NCI-H2227 (cell line): ENCODE measurements at regions not wholly inside any gene's neighbourhood (a gene's known extent, or its start where the extent isn't known, plus 50 kb on each side); places are given as distances from the start of the nearest gene placed in this dataset.
"Not testable (repeated sequence)": the region's sequence is repeated elsewhere in the genome, so short reads cannot be mapped to it uniquely, and the experiment has no call there.

Experiments used
- DNase-seq: peaks from one replicate; lab custom pipeline; 2025; ENCODE audit not compliant: unreplicated experiment; lab: John Stamatoyannopoulos, UW

DNA sequence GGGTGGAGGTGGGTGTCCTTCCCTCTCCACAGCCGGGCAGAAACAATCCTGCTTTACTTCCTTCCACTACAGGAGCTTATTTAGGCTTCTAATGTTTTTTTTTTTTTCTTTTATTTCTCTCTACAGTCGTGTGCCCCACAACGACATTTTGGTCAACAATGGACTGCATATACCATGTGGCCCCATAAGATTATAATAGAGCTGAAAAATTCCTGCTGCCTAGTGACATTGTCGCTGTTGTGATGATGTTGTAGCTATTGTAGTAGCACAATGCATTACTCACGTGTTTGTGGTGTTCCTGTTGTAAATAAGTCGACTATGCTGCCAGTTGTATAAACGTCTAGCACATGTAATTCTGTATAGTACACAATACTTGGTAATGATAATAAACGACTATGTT is 153.7 kb downstream of the IL20RB start:
- no peak for DNase-seq

DNA sequence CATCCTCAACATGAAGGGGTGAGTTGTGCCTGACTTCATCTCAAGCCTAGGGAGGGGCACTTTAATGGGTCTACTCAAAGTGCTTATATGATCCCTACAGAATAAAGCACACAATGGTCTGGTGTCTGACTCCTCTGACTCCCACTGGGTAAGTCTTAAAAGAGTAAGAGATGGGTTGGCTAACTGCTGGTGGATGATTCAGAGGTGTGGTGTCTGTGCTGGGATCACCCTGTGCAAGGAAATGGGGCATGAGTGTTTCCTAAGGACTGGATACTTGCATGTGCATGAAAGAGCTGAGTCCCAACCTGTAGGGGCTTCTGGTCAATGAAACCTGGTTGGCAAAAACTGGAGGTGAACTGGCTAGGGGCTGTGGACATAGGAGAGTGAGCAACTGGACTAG is 158.8 kb downstream of the IL20RB start:
- no peak for DNase-seq

DNA sequence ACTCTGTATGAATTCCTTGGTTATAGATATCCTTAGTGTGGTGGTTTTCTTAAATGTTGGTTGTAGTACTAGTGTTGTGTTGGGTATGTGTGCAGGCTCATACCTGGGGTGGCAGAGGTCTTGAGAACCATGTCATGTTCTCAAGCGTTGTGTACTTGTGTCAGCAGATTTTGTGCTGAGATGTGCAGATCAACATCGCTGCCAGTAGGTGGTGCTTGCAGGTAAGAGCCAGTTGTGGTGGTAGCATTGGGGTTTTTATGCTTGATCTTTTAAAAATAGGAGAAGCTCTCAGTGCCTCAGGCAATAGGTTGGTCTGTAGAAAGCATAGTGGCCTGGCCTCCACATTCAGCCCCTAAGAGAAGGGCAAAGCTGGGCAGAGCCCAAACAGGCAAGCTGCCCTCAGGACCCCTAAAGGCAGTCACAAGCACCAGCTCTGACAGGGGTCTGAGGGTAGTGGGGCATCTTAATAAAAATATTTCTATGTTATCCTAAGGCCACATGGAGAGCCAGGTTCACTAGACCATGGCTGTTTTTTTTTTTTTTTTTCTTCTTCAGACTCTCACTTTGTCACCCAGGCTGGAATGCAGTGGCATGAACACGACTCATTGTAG is 164.0 kb downstream of the IL20RB start:
- DNase-seq = peak; percentile 16

DNA sequence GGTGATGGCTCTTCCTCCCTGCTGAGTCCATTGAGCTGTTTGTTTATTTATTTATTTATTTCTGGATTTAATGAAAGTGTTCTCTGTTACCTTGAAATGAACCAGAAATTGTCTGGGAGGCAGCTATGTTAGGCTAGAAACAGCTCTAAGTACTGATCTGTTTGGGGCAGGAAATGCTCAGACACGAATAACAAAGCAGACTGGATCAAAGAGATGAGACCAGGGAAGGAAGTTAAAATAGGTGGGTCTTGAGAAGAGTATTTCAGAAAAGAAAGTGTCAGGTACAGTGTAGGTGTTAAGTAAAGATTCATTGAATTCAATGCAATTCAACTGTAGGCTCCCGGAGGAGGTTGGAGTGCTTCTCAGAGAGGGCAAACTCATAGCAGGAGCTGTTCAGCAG is 173.3 kb downstream of the IL20RB start:
- DNase-seq = no peak

DNA sequence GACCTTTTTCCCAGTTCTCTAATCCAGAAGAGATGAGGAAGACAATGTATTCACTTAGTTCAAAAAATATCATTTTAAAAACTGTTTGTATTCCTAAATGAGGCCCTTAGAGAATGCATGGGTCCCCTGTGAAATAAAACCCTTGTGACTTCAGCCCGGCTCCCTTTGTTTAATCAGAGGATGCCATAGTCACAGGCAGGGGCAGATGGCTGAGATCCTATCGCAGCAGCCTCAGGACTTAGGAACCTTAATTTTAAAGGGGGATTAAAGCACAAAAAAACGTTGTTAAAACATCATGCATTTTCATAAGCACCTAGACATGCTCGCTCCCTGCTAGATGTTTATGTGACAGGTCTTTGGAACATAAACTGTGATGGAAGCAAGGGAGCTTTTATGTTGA is 176.6 kb downstream of the IL20RB start:
- no peak for DNase-seq

DNA sequence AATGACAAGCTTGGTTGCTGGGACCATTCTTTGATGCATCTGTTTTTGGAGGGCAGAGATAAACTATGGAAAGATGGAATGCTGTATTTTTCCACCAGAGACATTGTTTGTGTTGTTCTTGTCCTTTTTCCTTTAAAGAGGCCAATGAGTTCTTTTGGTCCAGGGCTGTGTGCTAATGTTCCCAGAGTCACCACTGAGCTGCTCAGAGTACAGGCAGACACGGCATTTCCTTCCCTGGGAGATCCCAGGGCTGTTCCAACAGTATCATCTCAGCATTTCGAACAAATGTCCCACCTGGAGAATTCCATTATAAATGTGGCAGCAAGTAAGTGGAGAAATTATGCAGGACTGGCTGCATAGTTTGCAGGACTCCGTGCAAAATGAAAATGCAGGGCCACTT is 190.6 kb downstream of the IL20RB start:
- no peak for DNase-seq

DNA sequence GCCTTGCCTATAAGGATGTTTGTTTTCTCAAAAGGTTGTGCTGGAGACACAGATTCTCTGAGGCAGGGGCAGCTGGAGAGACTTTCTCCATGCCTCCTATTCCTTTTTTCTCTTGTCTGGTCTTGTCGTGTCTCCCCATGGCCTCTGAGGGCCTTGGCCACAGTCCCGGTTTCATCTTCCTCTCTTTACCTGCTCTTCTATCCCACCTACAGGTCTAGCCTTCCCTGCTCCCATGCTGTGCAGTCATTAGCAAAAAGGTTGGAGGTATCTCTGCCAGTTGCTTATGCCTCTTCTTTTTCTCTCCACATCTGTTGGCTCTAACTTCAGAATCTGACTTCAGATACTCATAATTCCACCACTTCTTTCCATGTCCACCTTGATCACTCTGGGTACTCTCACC is 191.1 kb downstream of the IL20RB start:
- DNase-seq = no peak

DNA sequence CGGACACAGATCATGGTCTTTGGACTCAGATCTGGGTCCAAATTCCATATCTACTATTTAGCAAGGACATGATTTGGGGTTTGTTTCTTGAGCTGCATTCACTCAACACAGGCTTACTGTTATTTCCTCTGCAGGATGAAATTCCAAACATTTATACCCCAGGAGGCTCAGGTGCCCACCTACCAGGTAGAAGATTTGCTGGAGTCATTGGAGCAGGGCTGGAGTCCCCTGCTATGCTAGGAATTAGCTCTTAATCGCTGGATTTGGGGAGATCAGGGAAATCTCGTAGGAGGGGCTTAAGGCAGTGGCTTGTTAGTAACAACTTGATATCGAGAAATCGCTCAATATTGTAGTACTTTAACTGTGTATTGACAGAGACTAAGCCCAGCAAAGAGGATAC is 193.0 kb downstream of the IL20RB start:
- DNase-seq = no peak

DNA sequence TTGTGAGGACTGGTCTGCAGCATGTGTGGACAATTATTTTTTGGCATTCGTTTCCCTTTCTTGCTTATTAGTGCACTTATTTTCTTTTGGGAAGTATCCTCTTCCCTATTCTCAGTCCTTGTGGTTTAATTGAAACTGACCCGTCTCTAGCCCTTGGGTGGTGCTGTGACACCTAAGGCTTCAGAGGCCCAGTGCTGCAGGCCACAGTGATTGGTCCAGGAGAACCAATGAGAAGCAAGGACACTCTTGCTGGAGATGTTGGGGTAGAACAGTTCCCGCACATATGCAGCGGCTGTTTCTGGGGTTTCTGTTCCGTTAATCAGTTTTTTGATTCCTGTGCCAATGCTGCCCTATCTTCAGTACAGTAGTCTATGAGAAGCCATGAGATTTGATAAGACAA is 195.3 kb downstream of the IL20RB start:
- not testable (repeated sequence) for DNase-seq

DNA sequence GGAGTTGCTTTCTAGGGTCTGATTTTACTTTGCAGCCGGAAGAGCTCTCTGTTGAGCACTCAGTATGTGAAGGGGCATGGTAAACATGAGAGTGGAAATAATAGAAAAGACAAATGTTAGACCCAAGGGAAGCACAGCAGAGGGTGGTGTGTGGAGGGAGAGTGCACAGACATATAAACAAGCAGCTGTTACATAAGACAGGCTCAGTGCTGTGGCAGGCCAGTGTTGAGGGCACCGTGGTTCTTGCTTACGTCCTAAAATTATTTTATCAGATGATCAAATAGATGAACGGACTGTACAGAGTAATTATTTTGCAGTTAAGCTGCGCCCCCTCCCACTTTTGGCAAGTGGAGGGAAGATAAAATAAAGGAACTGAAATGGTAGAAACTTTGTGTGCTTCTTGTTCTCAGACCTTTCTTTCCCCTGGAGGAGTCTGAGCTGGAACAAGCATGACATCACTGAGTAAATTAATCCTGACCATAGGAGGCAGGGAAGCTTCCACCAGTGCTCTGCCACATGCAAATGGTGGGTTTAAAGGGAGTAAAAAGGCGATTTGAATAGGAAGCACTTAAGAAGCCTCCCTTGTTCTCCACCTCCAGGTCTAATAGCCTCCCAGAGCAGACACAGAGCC is 205.6 kb downstream of the IL20RB start:
- DNase-seq = no peak

DNA sequence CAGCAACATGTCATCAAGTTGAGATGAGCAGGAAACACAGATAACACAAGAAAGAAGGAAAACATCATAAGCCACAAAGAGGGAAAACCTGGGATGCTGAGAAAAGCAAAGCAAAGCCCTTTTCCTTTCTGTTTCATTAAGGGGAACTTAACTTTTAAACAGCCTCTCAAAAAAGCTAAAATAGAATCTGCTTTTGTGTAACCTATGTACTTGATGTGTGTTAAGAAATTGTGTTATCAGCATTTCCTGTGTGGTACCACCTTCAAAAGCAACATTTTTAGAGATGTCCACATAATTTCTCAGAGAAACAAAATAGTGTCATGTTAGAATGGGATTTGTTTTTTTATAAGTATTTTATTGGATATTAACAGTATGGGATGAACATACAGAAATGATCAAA is 206.2 kb downstream of the IL20RB start:
- no peak for DNase-seq

DNA sequence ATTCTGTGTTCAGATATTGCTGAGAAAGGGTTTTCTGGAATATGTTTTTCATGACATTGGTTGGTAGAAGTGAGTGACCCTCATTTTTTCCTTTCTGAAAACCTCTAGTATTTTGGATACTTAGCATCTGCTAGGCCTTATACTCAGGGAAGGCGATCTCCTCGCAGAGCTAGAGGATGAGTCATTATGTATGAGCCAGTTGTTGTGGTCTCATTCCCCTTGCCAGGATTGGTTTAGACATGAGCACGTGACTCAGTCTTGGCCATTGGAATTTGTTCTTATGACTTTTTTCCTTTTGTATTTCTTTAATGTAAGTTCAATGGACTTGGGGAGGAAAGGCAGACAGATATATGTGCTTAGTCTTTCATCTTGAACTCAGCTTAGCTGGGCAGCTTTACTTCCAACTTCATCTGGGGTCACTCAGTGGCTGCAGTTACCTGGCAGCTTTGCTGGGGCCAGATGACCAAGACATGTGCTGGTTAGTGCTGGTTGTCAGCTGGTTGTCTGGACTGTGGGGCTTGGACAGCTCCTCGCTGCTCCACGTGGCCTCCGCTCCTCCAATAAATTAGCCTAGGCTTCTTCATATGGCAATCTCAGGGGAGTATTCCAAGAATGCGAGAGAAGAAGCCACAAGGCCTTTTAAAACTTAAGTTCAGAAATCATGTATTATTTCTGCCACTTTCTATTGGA is 207.5 kb downstream of the IL20RB start:
- DNase-seq = no peak

DNA sequence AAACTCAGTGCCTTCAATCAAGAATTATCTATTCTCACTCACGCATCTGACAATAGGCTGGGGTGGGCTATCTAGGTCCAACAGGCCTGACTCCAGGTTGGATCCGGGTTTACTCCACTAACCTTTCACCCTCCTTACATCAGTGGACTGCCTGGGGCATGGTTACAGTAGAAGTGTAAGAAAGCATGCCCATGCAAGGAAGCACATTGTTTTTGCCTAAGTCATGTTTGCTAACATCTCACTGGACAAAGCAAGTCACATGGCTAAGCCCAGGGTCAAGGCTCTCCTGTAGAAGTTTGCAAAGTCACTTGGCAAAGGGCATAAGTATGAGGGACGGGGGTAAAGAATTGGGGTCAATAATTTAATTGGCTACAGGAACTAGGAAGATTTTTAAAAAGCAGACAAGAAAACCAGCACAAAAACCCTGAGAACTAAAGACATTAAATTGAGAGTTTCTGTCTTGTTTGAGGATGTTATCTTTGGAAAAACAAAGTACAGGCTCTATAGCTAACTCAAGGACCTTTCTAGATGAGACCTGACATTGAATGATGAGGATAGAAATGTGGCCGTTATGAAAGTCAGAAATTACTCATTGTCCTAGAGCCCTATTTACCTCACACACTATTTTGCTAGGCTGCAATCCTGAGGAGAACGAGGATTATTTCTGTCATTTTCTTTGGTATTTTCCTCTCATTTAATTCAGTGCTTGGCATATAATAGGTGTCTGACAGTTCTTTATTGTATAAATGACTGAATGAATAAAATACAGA is 214.2 kb downstream of the IL20RB start:
- no peak for DNase-seq

DNA sequence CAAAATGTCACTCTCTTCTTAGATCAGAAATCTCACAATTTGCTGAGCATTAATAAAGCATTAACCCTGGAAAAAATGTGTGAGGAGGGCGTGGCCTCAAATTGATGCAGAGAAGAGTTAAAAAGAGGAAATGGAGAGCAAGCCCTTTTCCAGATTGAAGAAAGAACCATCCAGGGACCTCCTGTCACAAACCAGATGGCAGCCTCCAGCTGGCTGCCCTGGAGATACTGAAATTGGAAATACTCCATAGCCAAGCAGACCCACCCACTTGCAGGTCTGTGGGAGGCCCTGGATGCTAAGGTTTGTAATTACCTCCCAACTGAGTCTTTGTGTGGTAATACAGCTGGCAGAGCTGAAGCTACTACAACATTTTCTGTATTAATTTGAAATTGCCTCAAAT is 214.9 kb downstream of the IL20RB start:
- DNase-seq = no peak

DNA sequence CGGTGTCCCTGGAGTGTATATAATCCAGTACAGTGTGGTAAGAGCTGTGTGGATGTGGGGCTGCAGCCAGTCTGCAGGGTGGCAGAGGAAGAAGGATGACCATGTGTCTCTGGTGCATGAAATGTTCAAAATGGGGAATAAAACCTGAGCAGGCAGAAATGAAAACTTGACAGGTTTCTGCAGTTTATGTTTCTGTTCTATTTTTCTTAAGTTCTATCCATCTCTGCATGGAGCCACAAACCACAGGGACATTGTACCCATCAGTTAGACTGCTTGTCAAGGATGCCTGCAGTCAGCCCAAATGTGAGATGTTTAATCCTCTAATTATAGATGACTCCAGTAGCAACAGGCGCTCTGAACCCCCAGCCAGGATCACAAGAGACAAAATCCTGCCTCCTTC is 216.7 kb downstream of the IL20RB start:
- DNase-seq = no peak

DNA sequence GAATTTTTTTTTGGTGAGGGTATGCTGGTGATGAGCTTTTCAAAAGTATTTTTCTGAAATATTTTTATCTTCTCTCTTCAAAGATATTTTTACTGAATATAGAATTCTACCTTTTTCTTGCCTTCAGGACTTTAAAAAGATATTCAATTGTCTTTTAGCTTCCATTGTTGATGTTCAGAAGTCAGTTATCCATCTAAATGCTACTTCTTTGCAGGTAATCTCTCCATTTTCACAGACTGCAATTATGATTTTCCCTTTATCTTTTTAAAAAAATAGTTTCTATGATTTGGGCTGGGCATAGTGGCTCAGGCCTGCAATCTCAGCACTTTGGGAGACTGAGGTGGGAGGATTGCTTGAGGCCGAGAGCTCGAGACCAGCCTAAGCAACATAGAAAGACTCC is 222.4 kb downstream of the IL20RB start:
- DNase-seq = no peak

DNA sequence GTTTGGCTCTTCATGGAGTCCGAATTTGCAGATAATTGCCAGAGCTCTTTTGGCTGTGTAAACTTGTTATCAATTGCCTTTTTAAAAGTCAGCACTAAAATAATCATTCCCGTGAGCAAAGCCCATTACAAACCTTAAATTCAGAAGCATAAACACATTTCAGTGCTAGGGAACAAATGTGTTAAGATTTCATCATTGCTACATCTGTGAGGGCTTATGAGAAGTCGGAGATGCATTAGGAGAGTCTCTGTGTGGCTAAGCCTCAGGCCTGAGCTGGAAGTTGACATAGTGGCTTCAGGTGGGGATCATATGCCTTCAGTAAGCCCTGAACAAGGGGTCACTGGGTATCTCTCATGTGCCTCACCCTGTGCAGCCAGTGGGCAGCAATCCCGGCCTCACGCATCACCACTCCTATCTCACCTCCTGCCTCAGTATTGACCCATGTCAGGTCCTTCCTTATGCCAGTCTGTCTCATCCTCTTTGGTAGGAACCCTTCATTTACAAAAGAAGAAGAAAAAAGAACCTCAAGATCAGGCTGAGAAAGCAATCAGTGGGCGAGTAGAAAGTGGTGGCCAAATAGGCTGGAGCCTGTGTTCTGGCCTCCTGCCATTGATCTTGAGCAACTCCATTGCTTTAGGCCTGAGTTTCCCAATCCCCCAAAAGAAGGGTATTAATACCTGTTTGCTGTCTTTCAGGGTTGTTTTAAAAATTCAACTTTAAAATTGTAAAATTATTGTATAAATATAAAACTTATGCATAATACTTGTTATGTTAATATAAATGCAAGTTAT is 233.5 kb downstream of the IL20RB start:
- DNase-seq = no peak

DNA sequence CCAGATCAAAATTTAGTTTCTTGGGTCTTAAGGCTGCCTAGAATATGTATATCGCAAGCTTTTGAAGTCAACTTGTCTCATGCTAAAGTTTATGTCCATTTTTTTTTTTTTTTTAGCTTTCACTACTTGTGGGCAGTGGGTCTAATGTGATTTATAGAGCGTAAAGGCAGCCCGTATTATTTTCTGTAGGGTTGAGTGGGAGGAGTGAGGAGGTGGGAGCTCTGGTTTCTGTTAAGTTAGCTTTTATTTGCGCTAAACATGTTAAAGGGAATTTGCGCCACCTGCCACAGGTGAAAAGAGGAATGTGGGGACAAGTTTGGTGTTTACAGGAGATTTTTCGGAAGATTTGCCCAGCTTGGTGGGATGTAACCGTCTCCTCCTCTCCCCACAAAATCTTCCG is 234.2 kb downstream of the IL20RB start:
- DNase-seq = no peak

DNA sequence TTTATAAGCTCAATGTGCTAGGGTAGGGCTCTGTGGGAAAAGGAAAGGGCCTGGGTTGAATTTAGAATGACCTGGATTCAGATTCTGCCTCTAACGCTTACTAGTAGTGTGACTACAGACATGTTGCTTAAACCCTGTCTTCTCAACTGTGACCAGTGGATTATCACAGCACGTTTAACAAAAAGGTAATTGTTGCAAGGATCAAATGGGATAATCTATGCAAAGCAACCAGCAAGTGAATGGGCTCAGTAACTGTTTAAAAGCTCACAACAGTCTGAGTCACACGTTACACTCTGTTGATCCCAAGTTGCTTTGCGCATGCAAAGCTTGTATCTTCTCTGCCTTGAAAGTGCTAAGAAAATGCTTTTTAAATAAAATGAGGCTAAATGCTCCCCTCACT is 236.5 kb downstream of the IL20RB start:
- DNase-seq = no peak

DNA sequence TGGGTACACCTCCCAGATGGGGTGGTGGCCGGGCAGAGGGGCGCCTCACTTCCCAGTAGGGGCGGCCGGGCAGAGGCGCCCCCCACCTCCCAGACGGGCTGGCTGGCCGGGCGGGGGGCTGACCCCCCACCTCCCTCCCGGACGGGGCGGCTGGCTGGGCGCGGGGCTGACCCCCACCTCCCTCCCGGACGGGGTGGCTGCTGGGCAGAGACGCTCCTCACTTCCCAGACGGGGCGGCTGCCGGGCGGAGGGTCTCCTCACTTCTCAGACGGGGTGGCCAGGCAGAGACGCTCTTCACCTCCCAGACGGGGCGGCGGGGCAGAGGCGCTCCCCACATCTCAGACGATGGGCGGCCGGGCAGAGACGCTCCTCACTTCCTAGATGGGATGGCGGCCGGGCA is 240.6 kb downstream of the IL20RB start:
- DNase-seq = not testable (repeated sequence)

DNA sequence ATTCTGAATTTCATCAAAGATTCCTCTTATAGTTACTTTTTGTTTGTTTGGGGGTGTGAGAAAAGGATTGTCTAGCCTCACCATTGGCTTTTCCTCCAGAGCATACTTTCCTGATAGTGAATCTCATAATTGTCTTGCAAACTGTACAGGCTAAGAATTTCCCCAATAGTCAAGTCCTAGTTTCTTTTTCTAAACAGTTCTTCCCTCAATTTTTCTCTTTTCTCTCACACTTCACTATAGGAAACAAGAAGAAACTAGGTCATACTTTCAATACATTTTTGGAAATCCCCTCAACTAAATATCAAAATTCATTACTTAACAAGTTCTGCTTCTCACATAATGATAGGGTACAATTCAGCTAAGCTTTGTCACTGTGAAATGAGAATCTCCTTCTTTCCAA is 241.9 kb downstream of the IL20RB start:
- DNase-seq = no peak
